WTC11 (cell line): ENCODE measurements at regions not wholly inside any gene's neighbourhood (a gene's known extent, or its start where the extent isn't known, plus 50 kb on each side); places are given as distances from the start of the nearest gene placed in this dataset.

ENCODE experiments used
- ATAC-seq: fragments of 200-7000 bp; cut with Tn5 transposase; 2 replicates; pipeline ENCODE4 v1.10.0; 2021; ENCODE audit warnings: mild to moderate bottlenecking, moderate library complexity
- CTCF ChIA-PET: fragments of 300-600 bp; sonication (Branson Sonifier 250); formaldehyde crosslinking; loops from one replicate; lab custom pipeline; 2021; ENCODE audit warnings: antibody characterized with exemption; lab: Charles Lee
- POLR2A ChIA-PET: fragments of 350-600 bp; sonication (Branson Sonifier 250); formaldehyde crosslinking; loops from one replicate; lab custom pipeline; 2021; ENCODE audit warnings: antibody characterized with exemption; lab: Charles Lee
- DNase-seq: peaks from one replicate; pipeline ENCODE4 v3.0.0; 2021; ENCODE audit warnings: low spot score
- H3K27ac Mint-ChIP-seq: 2 replicates; pipeline ENCODE4 v1.8.0; 2021; ENCODE audit warnings: mixed read lengths
- H3K27me3 Mint-ChIP-seq: 2 replicates; pipeline ENCODE4 v1.8.0; 2021; ENCODE audit warnings: low read depth, mild to moderate bottlenecking, moderate library complexity, mixed read lengths
- H3K36me3 Mint-ChIP-seq: 2 replicates; pipeline ENCODE4 v1.8.0; 2021; ENCODE audit warnings: mixed read lengths
- H3K4me1 Mint-ChIP-seq: 2 replicates; pipeline ENCODE4 v1.8.0; 2022; ENCODE audit warnings: mixed read lengths
- H3K4me3 Mint-ChIP-seq: 2 replicates; pipeline ENCODE4 v1.8.0; 2021; ENCODE audit warnings: mild to moderate bottlenecking, moderate library complexity, mixed read lengths
- H3K9me3 Mint-ChIP-seq: 2 replicates; pipeline ENCODE4 v1.8.0; 2021; ENCODE audit warnings: mixed read lengths
- CREM ChIP-seq: sonication (generic); formaldehyde crosslinking; IDR thresholded peaks from 2 replicates; pipeline ENCODE4 v1.8.1; 2022; ENCODE audit warnings: mild to moderate bottlenecking, missing genetic modification reagents, moderate library complexity
- ELF4 ChIP-seq: sonication (generic); formaldehyde crosslinking; IDR thresholded peaks from 2 replicates; pipeline ENCODE4 v1.8.1; 2022; ENCODE audit warnings: low read depth, mild to moderate bottlenecking, moderate library complexity, missing genetic modification reagents
- EMX1 ChIP-seq: fragments of 250-450 bp; sonication (Bioruptor Pico); IDR thresholded peaks from 2 replicates; pipeline ENCODE4 v1.8.0; 2021; ENCODE audit warnings: mild to moderate bottlenecking
- GABPB1 ChIP-seq: sonication (generic); formaldehyde crosslinking; IDR thresholded peaks from 2 replicates; pipeline ENCODE4 v1.8.1; 2023; ENCODE audit warnings: mild to moderate bottlenecking, missing genetic modification reagents
- HMGA2 ChIP-seq: fragments of 250-450 bp; sonication (Bioruptor Pico); IDR thresholded peaks from 2 replicates; pipeline ENCODE4 v1.4.0; 2021; ENCODE audit warnings: mild to moderate bottlenecking, moderate library complexity
- KAT7 ChIP-seq: sonication (generic); formaldehyde crosslinking; IDR thresholded peaks from 2 replicates; pipeline ENCODE4 v1.8.1; 2023; ENCODE audit warnings: missing genetic modification reagents, mild to moderate bottlenecking, borderline replicate concordance
- MYBL2 ChIP-seq: sonication (generic); formaldehyde crosslinking; IDR thresholded peaks from 2 replicates; pipeline ENCODE4 v1.8.1; 2023; ENCODE audit warnings: mild to moderate bottlenecking, moderate library complexity, missing genetic modification reagents
- NFATC4 ChIP-seq: fragments of 250-450 bp; sonication (Bioruptor Pico); IDR thresholded peaks from 2 replicates; pipeline ENCODE4 v1.9.0; 2021; ENCODE audit warnings: mild to moderate bottlenecking
- NFE2L1 ChIP-seq: sonication (generic); formaldehyde crosslinking; IDR thresholded peaks from 2 replicates; pipeline ENCODE4 v1.8.1; 2023; ENCODE audit warnings: missing genetic modification reagents
- SP1 ChIP-seq: sonication (generic); formaldehyde crosslinking; conservative IDR thresholded peaks from 2 replicates; pipeline ENCODE4 v1.8.1; 2022; ENCODE audit warnings: missing genetic modification reagents
- ZNF138 ChIP-seq: sonication (generic); formaldehyde crosslinking; conservative IDR thresholded peaks from 2 replicates; pipeline ENCODE4 v1.8.1; 2022; ENCODE audit warnings: mild to moderate bottlenecking, moderate library complexity, missing genetic modification reagents
- ZNF219 ChIP-seq: sonication (generic); formaldehyde crosslinking; IDR thresholded peaks from 2 replicates; pipeline ENCODE4 v1.8.0; 2023; ENCODE audit warnings: missing genetic modification reagents, mild to moderate bottlenecking, borderline replicate concordance
- ZNF317 ChIP-seq: sonication (generic); formaldehyde crosslinking; IDR thresholded peaks from 2 replicates; pipeline ENCODE4 v1.8.1; 2023; ENCODE audit warnings: low read depth, mild to moderate bottlenecking, moderate library complexity, missing genetic modification reagents, borderline replicate concordance
- ZNF423 ChIP-seq: fragments of 250-450 bp; sonication (Bioruptor Pico); IDR thresholded peaks from 2 replicates; pipeline ENCODE4 v2.1.2; 2022; ENCODE audit warnings: mild to moderate bottlenecking, moderate library complexity
- TF ChIP-seq, protein P1 (sequence below): sonication (generic); formaldehyde crosslinking; IDR thresholded peaks from 2 replicates; pipeline ENCODE4 v1.8.1; 2023; ENCODE audit warnings: mild to moderate bottlenecking, moderate library complexity, missing genetic modification reagents
- TF ChIP-seq, protein P2 (sequence below): fragments of 250-450 bp; sonication (Bioruptor Pico); IDR thresholded peaks from 2 replicates; pipeline ENCODE4 v1.9.0; 2021; ENCODE audit warnings: moderate library complexity, mild to moderate bottlenecking, inconsistent platforms, borderline replicate concordance
- TF ChIP-seq, protein P3 (sequence below): sonication (generic); formaldehyde crosslinking; IDR thresholded peaks from 2 replicates; pipeline ENCODE4 v1.8.0; 2022; ENCODE audit warnings: missing genetic modification reagents
- TF ChIP-seq, protein P4 (sequence below): fragments of 250-450 bp; sonication (Bioruptor Pico); IDR thresholded peaks from 2 replicates; pipeline ENCODE4 v1.9.0; 2021; ENCODE audit warnings: mild to moderate bottlenecking
- TF ChIP-seq, protein P5 (sequence below): sonication (generic); formaldehyde crosslinking; IDR thresholded peaks from 2 replicates; pipeline ENCODE4 v1.8.0; 2022; ENCODE audit warnings: mild to moderate bottlenecking, missing genetic modification reagents
- TF ChIP-seq, protein P6 (sequence below): sonication (generic); formaldehyde crosslinking; IDR thresholded peaks from 2 replicates; pipeline ENCODE4 v1.8.0; 2023; ENCODE audit warnings: missing genetic modification reagents
- TF ChIP-seq, protein P7 (sequence below): sonication (generic); formaldehyde crosslinking; IDR thresholded peaks from 2 replicates; pipeline ENCODE4 v1.8.1; 2022; ENCODE audit warnings: mild to moderate bottlenecking, moderate library complexity, missing genetic modification reagents
- TF ChIP-seq, protein P8 (sequence below): fragments of 250-450 bp; sonication (Bioruptor Pico); IDR thresholded peaks from 2 replicates; pipeline ENCODE4 v1.8.0; 2021; ENCODE audit warnings: mild to moderate bottlenecking
- TF ChIP-seq, protein P9 (sequence below): sonication (generic); formaldehyde crosslinking; IDR thresholded peaks from 2 replicates; pipeline ENCODE4 v1.8.1; 2022; ENCODE audit warnings: low read depth, mild to moderate bottlenecking, moderate library complexity, missing genetic modification reagents, borderline replicate concordance

DNA sequence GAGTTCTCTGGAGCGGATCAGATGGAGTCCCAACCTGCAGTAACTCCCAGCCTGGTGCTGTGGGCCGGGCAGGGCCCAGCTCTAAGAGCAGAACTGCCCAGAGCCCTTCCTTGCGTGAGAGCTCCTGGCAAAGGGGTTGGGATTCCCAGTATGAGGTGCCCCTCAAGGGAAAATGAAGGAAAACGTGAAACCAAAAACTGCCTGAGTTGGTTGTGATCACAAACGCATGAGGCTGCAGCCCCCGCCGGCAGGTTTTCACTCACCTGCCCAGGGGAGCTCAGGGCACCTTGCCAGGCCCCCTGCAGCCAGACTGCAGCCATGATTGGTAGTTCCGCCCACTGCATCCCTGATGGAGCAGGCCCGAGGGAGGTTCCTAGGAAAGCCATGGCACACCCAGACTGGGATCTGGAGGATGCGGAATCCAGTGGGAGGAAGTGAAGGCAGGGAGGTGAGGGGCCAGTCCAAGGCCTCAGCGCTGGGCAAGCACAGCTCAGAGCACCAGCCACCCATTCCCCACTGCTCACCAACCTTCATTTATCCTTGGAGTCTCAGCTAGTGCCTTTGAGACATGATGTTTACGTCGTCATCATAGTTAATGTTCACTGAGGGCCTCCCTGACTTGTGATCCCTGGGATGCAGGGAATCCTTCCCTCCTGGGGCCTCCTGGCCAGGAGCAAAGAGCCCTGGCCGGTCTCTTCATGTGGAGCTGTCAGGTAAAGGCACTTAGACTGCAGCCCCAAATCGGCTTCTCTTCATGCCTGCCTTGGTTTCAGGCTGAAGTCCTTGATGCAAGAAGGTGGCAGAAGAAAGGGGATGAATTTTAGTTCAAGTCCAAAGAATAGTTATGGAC lies 103.2 kb downstream of the INHBB start (continued):
- TF ChIP-seq ZNF317 (CRISPR knock-in tag) = no peak
- no peak for TF ChIP-seq NFE2L1 (CRISPR knock-in tag)
- TF ChIP-seq EMX1 (CRISPR knock-in tag) = no peak
- TF ChIP-seq, protein P1, sequence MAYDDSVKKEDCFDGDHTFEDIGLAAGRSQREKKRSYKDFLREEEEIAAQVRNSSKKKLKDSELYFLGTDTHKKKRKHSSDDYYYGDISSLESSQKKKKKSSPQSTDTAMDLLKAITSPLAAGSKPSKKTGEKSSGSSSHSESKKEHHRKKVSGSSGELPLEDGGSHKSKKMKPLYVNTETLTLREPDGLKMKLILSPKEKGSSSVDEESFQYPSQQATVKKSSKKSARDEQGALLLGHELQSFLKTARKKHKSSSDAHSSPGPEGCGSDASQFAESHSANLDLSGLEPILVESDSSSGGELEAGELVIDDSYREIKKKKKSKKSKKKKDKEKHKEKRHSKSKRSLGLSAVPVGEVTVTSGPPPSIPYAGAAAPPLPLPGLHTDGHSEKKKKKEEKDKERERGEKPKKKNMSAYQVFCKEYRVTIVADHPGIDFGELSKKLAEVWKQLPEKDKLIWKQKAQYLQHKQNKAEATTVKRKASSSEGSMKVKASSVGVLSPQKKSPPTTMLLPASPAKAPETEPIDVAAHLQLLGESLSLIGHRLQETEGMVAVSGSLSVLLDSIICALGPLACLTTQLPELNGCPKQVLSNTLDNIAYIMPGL (CRISPR knock-in tag) = no peak
- TF ChIP-seq ZNF423 = no peak
- TF ChIP-seq, protein P2, sequence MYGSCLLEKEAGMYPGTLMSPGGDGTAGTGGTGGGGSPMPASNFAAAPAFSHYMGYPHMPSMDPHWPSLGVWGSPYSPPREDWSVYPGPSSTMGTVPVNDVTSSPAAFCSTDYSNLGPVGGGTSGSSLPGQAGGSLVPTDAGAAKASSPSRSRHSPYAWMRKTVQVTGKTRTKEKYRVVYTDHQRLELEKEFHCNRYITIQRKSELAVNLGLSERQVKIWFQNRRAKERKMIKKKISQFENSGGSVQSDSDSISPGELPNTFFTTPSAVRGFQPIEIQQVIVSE (CRISPR knock-in tag) = no peak
- no peak for TF ChIP-seq NFATC4
- no peak for TF ChIP-seq KAT7 (CRISPR knock-in tag)
- no peak for TF ChIP-seq ELF4
- no peak for TF ChIP-seq GABPB1 (CRISPR knock-in tag)
- no peak for TF ChIP-seq CREM (CRISPR knock-in tag)
- TF ChIP-seq, protein P3, sequence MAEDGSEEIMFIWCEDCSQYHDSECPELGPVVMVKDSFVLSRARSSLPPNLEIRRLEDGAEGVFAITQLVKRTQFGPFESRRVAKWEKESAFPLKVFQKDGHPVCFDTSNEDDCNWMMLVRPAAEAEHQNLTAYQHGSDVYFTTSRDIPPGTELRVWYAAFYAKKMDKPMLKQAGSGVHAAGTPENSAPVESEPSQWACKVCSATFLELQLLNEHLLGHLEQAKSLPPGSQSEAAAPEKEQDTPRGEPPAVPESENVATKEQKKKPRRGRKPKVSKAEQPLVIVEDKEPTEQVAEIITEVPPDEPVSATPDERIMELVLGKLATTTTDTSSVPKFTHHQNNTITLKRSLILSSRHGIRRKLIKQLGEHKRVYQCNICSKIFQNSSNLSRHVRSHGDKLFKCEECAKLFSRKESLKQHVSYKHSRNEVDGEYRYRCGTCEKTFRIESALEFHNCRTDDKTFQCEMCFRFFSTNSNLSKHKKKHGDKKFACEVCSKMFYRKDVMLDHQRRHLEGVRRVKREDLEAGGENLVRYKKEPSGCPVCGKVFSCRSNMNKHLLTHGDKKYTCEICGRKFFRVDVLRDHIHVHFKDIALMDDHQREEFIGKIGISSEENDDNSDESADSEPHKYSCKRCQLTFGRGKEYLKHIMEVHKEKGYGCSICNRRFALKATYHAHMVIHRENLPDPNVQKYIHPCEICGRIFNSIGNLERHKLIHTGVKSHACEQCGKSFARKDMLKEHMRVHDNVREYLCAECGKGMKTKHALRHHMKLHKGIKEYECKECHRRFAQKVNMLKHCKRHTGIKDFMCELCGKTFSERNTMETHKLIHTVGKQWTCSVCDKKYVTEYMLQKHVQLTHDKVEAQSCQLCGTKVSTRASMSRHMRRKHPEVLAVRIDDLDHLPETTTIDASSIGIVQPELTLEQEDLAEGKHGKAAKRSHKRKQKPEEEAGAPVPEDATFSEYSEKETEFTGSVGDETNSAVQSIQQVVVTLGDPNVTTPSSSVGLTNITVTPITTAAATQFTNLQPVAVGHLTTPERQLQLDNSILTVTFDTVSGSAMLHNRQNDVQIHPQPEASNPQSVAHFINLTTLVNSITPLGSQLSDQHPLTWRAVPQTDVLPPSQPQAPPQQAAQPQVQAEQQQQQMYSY (CRISPR knock-in tag) = no peak
- no peak for TF ChIP-seq SP1

DNA sequence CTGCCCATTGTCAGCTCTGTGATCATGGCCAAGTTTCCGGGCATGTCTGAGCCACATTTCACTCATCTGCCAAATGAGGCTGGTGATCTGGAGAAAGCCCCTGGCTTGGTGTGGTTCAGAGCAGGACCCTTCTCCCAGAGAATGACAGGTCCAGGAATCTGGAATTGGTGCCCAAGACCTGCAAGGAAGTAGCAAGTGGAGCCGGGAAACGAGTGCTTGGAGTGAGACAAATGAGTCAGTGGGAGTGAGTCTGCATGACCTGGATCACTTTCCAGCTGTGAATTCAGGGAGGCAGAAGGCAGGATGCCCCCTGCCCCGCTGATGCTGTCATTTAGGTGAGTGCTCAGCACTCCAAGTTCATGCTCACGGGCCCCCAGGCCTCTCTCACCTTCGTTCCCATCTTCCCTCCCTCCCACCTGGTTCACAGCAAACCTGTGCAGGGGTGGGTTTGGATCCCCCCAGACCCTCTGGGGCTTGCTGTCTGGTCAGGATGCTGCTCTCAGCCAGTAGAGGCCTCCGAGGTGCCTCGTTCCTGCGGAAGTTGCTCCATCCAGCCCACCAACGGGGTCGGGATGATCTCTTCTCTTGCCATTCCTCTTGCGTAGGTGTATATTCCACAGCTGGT lies 104.4 kb downstream of the INHBB start:
- no peaks in the 10 kb centered on the region for H3K4me1 Mint-ChIP-seq
- ChIA-PET POLR2A (no interaction called here), CTCF (no interaction called here)
- H3K9me3 Mint-ChIP-seq = no peaks in the 10 kb centered on the region
- no peaks in the 10 kb centered on the region for H3K36me3 Mint-ChIP-seq
- ATAC-seq (no peak), DNase-seq (no peak)
- H3K27me3 Mint-ChIP-seq = peaks cover 71% of the 10 kb centered on the region
- no peak overlapping the region for H3K27ac Mint-ChIP-seq
- H3K4me3 Mint-ChIP-seq = no peak overlapping the region
- no peak for TF ChIP-seq ZNF138 (CRISPR knock-in tag)
- TF ChIP-seq, protein P4, sequence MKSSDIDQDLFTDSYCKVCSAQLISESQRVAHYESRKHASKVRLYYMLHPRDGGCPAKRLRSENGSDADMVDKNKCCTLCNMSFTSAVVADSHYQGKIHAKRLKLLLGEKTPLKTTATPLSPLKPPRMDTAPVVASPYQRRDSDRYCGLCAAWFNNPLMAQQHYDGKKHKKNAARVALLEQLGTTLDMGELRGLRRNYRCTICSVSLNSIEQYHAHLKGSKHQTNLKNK (CRISPR knock-in tag) = no peak
- TF ChIP-seq, protein P5, sequence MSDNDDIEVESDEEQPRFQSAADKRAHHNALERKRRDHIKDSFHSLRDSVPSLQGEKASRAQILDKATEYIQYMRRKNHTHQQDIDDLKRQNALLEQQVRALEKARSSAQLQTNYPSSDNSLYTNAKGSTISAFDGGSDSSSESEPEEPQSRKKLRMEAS = no peak
- TF ChIP-seq, protein P6, sequence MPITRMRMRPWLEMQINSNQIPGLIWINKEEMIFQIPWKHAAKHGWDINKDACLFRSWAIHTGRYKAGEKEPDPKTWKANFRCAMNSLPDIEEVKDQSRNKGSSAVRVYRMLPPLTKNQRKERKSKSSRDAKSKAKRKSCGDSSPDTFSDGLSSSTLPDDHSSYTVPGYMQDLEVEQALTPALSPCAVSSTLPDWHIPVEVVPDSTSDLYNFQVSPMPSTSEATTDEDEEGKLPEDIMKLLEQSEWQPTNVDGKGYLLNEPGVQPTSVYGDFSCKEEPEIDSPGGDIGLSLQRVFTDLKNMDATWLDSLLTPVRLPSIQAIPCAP = no peak
- TF ChIP-seq KAT7 (CRISPR knock-in tag) = no peak
- TF ChIP-seq MYBL2 = no peak
- TF ChIP-seq CREM (CRISPR knock-in tag) = no peak
- no peak for TF ChIP-seq HMGA2
- TF ChIP-seq ZNF423 = no peak
- TF ChIP-seq, protein P7, sequence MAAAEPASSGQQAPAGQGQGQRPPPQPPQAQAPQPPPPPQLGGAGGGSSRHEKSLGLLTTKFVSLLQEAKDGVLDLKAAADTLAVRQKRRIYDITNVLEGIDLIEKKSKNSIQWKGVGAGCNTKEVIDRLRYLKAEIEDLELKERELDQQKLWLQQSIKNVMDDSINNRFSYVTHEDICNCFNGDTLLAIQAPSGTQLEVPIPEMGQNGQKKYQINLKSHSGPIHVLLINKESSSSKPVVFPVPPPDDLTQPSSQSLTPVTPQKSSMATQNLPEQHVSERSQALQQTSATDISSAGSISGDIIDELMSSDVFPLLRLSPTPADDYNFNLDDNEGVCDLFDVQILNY (CRISPR knock-in tag) = no peak
- TF ChIP-seq, protein P8, sequence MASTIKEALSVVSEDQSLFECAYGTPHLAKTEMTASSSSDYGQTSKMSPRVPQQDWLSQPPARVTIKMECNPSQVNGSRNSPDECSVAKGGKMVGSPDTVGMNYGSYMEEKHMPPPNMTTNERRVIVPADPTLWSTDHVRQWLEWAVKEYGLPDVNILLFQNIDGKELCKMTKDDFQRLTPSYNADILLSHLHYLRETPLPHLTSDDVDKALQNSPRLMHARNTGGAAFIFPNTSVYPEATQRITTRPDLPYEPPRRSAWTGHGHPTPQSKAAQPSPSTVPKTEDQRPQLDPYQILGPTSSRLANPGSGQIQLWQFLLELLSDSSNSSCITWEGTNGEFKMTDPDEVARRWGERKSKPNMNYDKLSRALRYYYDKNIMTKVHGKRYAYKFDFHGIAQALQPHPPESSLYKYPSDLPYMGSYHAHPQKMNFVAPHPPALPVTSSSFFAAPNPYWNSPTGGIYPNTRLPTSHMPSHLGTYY (CRISPR knock-in tag) = no peak
- TF ChIP-seq ZNF219 = no peak
- TF ChIP-seq, protein P9, sequence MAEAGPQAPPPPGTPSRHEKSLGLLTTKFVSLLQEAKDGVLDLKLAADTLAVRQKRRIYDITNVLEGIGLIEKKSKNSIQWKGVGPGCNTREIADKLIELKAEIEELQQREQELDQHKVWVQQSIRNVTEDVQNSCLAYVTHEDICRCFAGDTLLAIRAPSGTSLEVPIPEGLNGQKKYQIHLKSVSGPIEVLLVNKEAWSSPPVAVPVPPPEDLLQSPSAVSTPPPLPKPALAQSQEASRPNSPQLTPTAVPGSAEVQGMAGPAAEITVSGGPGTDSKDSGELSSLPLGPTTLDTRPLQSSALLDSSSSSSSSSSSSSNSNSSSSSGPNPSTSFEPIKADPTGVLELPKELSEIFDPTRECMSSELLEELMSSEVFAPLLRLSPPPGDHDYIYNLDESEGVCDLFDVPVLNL (CRISPR knock-in tag) = no peak
